ENCODE measurements at regions not wholly inside any gene's neighbourhood (a gene's known extent, or its start where the extent isn't known, plus 50 kb on each side); places are given as distances from the start of the nearest gene placed in this dataset.
"Not testable (repeated sequence)": the region's sequence is repeated elsewhere in the genome, so short reads cannot be mapped to it uniquely, and the experiment has no call there.

- no peak for ATAC-seq
- Mint-ChIP-seq H3K4me3 (no peak overlapping the region), H3K27me3 (peaks cover 7% of the 10 kb centered on the region), H3K4me1 (no peaks in the 10 kb centered on the region), H3K36me3 (no peaks in the 10 kb centered on the region), H3K9me3 (ENCODE audit: low read depth) (no peaks in the 10 kb centered on the region), H3K27ac (no peak overlapping the region)
- no peak for DNase-seq
- CTCF ChIA-PET = no interaction called here
These were observed 97.6 kb downstream of the NAV1 start for GRCh38 chr1:201636510-201636971.

GRCh38 chr1:201637282-201638079, 98.6 kb downstream of the NAV1 start:
- Mint-ChIP-seq H3K9me3 (ENCODE audit: low read depth) (no peaks in the 10 kb centered on the region), H3K4me1 (no peaks in the 10 kb centered on the region), H3K27ac (no peak overlapping the region), H3K4me3 (no peak overlapping the region), H3K36me3 (no peaks in the 10 kb centered on the region), H3K27me3 (peaks cover 4% of the 10 kb centered on the region)
- no peak for DNase-seq
- CTCF ChIA-PET = no interaction called here
- no peak for ATAC-seq

- Mint-ChIP-seq H3K36me3 (no peaks in the 10 kb centered on the region), H3K4me1 (no peaks in the 10 kb centered on the region), H3K27ac (no peak overlapping the region), H3K4me3 (no peak overlapping the region), H3K27me3 (no peaks in the 10 kb centered on the region), H3K9me3 (ENCODE audit: low read depth) (no peaks in the 10 kb centered on the region)
- no peak for DNase-seq
- CTCF ChIA-PET = no interaction called here
- ATAC-seq = no peak
These were observed 100.5 kb downstream of the NAV1 start for GRCh38 chr1:201639391-201639790.

- no peaks in the 10 kb centered on the region for H3K4me1 Mint-ChIP-seq
- CTCF ChIA-PET = no interaction called here
- no peaks in the 10 kb centered on the region for H3K27me3 Mint-ChIP-seq
- DNase-seq (no peak), ATAC-seq (no peak)
- no peak overlapping the region for H3K4me3 Mint-ChIP-seq
- H3K27ac Mint-ChIP-seq = no peak overlapping the region
- no peaks in the 10 kb centered on the region for H3K9me3 Mint-ChIP-seq (ENCODE audit: low read depth)
- no peaks in the 10 kb centered on the region for H3K36me3 Mint-ChIP-seq
These were observed 100.9 kb downstream of the NAV1 start for GRCh38 chr1:201639826-201640225.

GRCh38 chr1:201640624-201641023, 101.7 kb downstream of the NAV1 start:
- no peak overlapping the region for H3K4me3 Mint-ChIP-seq
- H3K4me1 Mint-ChIP-seq = no peaks in the 10 kb centered on the region
- H3K9me3 Mint-ChIP-seq (ENCODE audit: low read depth) = no peaks in the 10 kb centered on the region
- ATAC-seq (no peak), DNase-seq (no peak)
- no peak overlapping the region for H3K27ac Mint-ChIP-seq
- CTCF ChIA-PET = no interaction called here
- H3K36me3 Mint-ChIP-seq = no peaks in the 10 kb centered on the region
- H3K27me3 Mint-ChIP-seq = no peaks in the 10 kb centered on the region

GRCh38 chr1:201641524-201642253, 102.8 kb downstream of the NAV1 start:
- no peak overlapping the region for H3K27ac Mint-ChIP-seq
- CTCF ChIA-PET = no interaction called here
- peaks cover 10% of the 10 kb centered on the region for H3K27me3 Mint-ChIP-seq
- DNase-seq (no peak), ATAC-seq (no peak)
- no peaks in the 10 kb centered on the region for H3K4me1 Mint-ChIP-seq
- no peaks in the 10 kb centered on the region for H3K9me3 Mint-ChIP-seq (ENCODE audit: low read depth)
- H3K36me3 Mint-ChIP-seq = no peaks in the 10 kb centered on the region
- H3K4me3 Mint-ChIP-seq = no peak overlapping the region

- H3K27ac Mint-ChIP-seq = no peak overlapping the region
- H3K4me3 Mint-ChIP-seq = no peak overlapping the region
These were observed 104.8 kb downstream of the NAV1 start for GRCh38 chr1:201643835-201644104.

GRCh38 chr1:201644197-201644596, 105.3 kb downstream of the NAV1 start:
- peaks cover 26% of the 10 kb centered on the region for H3K27me3 Mint-ChIP-seq
- H3K9me3 Mint-ChIP-seq (ENCODE audit: low read depth) = no peaks in the 10 kb centered on the region
- H3K4me1 Mint-ChIP-seq = no peaks in the 10 kb centered on the region
- no peak overlapping the region for H3K27ac Mint-ChIP-seq
- DNase-seq (no peak), ATAC-seq (no peak)
- no peak overlapping the region for H3K4me3 Mint-ChIP-seq
- no peaks in the 10 kb centered on the region for H3K36me3 Mint-ChIP-seq
- CTCF ChIA-PET = no interaction called here

More at GRCh38 chr1:201643835-201644104, 104.8 kb downstream of the NAV1 start:
- CTCF ChIA-PET = no interaction called here
- Mint-ChIP-seq H3K4me1 (no peaks in the 10 kb centered on the region), H3K27me3 (peaks cover 26% of the 10 kb centered on the region), H3K36me3 (no peaks in the 10 kb centered on the region), H3K9me3 (ENCODE audit: low read depth) (no peaks in the 10 kb centered on the region)
- ATAC-seq (no peak), DNase-seq (no peak)

GRCh38 chr1:201645000-201645399, 106.1 kb downstream of the NAV1 start:
- H3K27ac Mint-ChIP-seq, CTCF ChIA-PET, ATAC-seq: not testable (repeated sequence)

GRCh38 chr1:201645956-201646355, 107.0 kb downstream of the NAV1 start:
- no peaks in the 10 kb centered on the region for H3K9me3 Mint-ChIP-seq (ENCODE audit: low read depth)
- H3K27ac Mint-ChIP-seq = no peak overlapping the region
- ATAC-seq (no peak), DNase-seq (no peak)
- CTCF ChIA-PET = no interaction called here
- peaks cover 42% of the 10 kb centered on the region for H3K27me3 Mint-ChIP-seq
- H3K36me3 Mint-ChIP-seq = no peaks in the 10 kb centered on the region
- no peak overlapping the region for H3K4me3 Mint-ChIP-seq
- no peaks in the 10 kb centered on the region for H3K4me1 Mint-ChIP-seq

More at GRCh38 chr1:201645000-201645399, 106.1 kb downstream of the NAV1 start:
- not testable (repeated sequence) for DNase-seq; H3K4me3 Mint-ChIP-seq; H3K36me3 Mint-ChIP-seq; H3K9me3 Mint-ChIP-seq (ENCODE audit: low read depth); H3K4me1 Mint-ChIP-seq
- H3K27me3 Mint-ChIP-seq = peaks cover 33% of the 10 kb centered on the region

- ATAC-seq = no peak
- Mint-ChIP-seq H3K27ac (no peak overlapping the region), H3K4me3 (no peak overlapping the region), H3K4me1 (no peaks in the 10 kb centered on the region), H3K27me3 (peaks cover 47% of the 10 kb centered on the region), H3K9me3 (ENCODE audit: low read depth) (no peaks in the 10 kb centered on the region), H3K36me3 (no peaks in the 10 kb centered on the region)
- no peak for DNase-seq
- CTCF ChIA-PET = no interaction called here
These were observed 107.6 kb downstream of the NAV1 start for GRCh38 chr1:201646411-201647022.

- Mint-ChIP-seq H3K27ac (no peak overlapping the region), H3K9me3 (ENCODE audit: low read depth) (no peaks in the 10 kb centered on the region), H3K4me1 (no peaks in the 10 kb centered on the region), H3K4me3 (no peak overlapping the region), H3K36me3 (no peaks in the 10 kb centered on the region), H3K27me3 (peaks cover 53% of the 10 kb centered on the region)
- DNase-seq (no peak), ATAC-seq (no peak)
- CTCF ChIA-PET = no interaction called here
These were observed 108.2 kb downstream of the NAV1 start for GRCh38 chr1:201647094-201647493.

- no peaks in the 10 kb centered on the region for H3K9me3 Mint-ChIP-seq (ENCODE audit: low read depth)
- H3K4me1 Mint-ChIP-seq = no peaks in the 10 kb centered on the region
- no peak overlapping the region for H3K27ac Mint-ChIP-seq
- no peaks in the 10 kb centered on the region for H3K36me3 Mint-ChIP-seq
- H3K4me3 Mint-ChIP-seq = no peak overlapping the region
- H3K27me3 Mint-ChIP-seq = peaks cover 53% of the 10 kb centered on the region
- ATAC-seq (no peak), DNase-seq (no peak)
- CTCF ChIA-PET = no interaction called here
These were observed 108.8 kb downstream of the NAV1 start for GRCh38 chr1:201647722-201648065.

All from activated CD8-positive, alpha-beta memory T cell treated with anti-CD3 and anti-CD28 coated beads, Interleukin-2, amount 10 ng/mL, durations not matched to agents 7 days and 5 days (primary cell).